ENCODE measurements at regions not wholly inside any gene's neighbourhood (a gene's known extent, or its start where the extent isn't known, plus 50 kb on each side); places are given as distances from the start of the nearest gene placed in this dataset.
"Not testable (repeated sequence)": the region's sequence is repeated elsewhere in the genome, so short reads cannot be mapped to it uniquely, and the experiment has no call there.

DNA sequence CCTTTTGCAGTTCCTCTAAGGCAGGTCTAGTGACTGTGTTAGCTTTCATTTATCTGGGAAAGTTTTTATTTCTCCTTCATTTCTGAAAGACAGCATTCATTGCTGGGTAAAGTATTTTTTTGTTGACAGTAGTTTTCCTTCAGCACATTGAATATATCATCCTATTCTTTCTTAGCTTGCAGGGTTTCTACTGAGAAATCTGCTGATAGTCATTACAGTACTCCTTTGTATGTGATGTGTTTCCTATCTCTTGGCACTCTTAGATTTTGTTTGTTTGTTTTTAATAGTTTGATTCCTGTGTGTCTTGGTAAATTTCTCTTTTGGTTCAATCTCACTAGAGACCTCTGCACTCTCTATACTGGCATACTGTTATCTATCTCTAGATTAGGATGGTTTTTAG, 1667.9 kb downstream of the SLITRK1 start:
- no peak for DNase-seq (ENCODE audit: low read depth, low spot score)

DNA sequence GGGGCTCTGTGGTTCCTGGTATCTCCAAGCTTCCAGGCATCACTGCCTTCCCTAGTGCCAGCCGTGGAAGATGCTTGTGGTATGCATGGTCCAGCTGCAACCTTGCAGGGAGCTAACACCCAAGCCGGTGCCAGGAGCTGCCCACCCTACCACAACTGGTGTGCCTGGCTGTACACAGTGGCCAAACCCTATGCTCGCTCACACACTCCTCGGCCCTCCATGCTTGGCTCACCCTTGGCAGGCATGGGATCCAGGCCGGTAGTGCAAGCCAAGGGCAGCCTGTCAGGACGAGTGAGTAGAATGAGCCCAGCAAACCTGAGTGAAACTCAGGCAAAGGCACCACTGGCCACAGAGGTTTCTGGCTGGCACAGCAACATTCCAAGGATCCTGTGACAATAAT, 1676.0 kb downstream of the SLITRK1 start:
- DNase-seq (ENCODE audit: low read depth, low spot score): no peak

DNA sequence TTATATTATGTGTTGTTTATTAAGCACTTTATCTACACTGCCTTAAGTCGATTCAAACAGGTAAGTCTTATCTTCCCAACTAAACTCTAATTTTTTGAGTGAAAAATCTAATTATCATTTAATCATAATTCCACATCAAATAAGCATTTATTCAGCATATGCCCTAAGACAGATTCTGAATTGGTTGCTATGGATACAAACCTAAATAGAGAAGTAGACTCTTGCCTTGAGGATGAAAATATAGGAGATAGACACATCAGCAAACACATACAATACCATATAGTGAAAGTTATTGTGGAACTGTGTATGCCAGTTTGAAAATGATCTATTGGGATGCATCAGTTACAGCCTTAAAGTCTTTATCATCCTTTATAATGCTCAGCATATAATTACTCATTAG, 1679.9 kb downstream of the SLITRK1 start:
- no peak for DNase-seq (ENCODE audit: low read depth, low spot score)

DNA sequence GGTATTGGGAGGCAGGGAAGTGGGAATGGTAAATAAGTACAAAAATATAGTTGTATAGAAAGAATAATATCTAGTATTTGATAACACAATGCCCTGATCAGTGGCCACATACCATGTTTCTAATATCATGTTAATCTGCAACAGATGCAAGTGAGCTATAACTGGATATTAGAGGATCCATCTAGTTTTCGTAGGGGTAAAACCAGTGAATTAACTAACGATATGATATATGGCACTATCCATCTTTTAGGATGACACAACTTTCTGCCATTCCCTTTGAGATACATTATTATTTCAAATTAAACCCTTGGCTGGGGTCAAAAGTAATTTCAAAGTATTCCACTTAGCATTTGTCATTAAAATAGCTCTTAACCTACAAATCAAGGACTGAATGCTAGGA, 1686.2 kb downstream of the SLITRK1 start:
- no peak for DNase-seq (ENCODE audit: low read depth, low spot score)

DNA sequence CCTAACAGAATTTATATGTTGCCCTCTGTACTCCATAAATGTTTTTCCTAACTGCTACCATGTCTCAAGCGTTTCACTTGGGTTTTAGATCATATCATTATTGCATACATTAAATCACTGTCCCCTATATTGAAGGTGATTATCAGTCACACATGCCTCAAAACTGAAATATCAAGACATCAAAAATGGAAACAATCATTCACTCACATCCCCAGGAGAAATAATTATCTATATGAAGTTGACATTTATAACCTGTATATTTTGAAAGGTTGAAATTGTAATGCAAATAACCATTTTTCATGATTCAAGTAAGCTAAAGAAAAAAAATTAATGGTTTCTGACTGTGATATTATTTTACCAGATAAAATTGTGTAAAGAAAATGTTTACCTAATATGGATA, 1695.0 kb downstream of the SLITRK1 start:
- no peak for DNase-seq (ENCODE audit: low read depth, low spot score)

DNA sequence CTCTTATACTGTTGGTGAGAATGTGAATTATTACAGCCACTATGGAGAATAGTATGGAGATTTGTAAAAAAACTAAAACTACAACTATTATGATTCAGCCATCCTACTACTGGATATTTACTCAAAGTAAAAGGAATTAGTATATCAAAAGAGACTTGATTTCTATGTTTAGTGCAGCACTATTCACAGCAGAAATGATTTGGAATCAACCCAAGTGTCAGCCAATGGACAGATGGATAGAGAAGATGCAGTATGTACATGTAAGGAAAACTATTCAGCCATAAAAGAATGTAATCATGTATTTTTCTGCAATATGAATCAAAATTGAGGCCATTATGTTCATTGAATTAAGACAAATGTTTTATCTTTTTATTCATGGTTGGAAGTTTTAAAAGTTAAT, 1705.5 kb downstream of the SLITRK1 start:
- no peak for DNase-seq (ENCODE audit: low read depth, low spot score)

DNA sequence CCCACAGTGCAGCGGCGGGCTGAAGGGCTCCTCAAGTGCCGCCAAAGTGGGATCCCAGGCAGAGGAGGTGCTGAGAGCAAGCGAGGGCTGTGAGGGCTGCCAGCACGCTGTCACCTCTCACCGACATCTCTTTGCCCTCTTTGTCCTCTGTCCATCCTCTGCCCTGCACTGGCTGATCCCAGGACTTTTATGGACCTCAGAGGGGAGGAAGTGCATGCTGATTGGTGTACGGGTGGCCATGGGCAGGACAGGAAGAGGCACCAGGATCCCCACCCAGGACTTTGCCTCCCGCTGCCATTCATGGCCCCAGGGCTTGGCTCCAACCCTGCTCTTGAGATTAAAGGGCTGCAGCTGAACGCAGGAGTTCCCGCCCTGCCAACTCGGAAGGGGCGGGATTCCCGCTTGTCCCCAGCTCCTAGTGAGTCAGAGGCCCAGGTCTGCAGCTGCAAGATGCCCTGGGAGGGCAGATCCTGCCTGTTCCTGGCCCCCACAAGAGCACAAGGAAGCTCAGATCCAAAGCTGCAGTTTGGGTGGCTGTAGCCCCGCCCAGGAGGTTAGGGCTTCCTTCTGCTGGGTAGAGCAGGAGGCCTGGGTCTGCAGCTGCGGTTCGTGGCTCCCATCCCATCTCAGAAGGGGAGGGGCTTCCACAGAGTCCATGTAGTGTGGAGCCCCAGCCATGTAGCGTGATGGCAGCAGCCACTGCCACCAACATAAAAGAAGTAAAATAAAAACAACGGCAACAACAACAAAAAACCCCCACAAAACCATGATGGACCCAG, 1716.7 kb downstream of the SLITRK1 start:
- no peak for DNase-seq (ENCODE audit: low read depth, low spot score)

DNA sequence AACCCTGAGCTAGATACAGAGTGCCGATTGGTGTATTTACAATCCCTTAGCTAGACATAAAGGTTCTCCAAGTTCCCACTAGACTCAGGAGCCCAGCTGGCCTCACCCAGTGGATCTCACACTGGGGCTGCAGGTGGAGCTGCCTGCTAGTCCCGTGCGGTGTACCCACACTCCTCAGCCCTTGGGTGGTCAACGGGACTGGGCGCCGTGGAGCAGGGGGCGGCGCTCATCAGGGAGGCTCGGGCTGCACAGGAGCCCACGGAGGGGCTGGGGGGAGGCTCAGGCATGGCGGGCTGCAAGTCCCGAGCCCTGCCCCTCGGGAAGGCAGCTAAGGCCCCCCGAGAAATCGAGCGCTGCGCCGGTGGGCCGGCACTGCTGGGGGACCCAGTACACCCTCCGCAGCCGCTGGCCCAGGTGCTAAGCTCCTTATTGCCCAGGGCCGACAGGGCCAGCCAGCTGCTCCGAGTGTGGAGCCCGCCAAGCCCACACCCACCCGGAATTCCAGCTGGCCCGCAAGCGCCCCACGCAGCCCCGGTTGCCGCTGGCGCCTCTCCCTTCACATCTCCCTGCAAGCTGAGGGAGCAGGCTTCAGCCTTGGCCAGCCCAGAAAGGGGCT, 1717.4 kb downstream of the SLITRK1 start:
- not testable (repeated sequence) for DNase-seq (ENCODE audit: low read depth, low spot score)

DNA sequence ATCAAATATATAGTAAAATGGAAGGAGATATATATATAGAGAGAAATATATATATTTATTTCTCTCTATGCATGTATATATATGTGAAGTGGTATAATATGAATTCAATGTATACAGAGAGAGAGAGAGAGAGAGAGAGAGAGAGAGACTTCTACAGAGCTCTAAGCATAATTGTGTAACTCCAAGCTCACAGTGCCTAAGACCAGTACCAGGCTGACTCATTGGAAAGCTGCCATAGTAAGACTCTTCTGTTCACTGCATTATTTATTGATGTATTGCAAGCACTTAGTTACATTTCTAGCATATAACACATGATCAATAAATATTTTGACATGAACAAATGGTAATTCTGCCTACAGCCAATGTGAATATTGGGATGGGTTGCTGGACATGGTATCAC, 1734.7 kb downstream of the SLITRK1 start:
- no peak for DNase-seq (ENCODE audit: low read depth, low spot score)

DNA sequence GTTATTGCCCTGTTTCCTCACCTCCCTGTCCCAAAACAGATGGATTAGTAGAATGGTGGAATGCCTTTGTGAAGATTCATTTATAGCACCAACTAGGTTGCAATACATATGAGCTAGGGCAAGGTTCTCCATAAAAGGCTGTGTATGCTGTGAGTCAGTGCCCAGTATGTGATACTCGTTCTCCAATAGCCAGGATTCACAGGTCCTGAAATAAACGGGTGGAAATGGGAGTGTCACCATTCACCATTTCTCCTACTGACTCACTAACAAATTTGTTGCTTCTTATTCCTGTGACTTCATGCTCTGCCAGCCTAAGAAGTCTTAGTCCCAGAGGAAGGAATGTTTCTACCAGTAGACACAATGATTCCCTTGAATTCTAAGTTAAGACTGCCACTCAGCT, 1745.4 kb downstream of the SLITRK1 start:
- DNase-seq (ENCODE audit: low read depth, low spot score): no peak

DNA sequence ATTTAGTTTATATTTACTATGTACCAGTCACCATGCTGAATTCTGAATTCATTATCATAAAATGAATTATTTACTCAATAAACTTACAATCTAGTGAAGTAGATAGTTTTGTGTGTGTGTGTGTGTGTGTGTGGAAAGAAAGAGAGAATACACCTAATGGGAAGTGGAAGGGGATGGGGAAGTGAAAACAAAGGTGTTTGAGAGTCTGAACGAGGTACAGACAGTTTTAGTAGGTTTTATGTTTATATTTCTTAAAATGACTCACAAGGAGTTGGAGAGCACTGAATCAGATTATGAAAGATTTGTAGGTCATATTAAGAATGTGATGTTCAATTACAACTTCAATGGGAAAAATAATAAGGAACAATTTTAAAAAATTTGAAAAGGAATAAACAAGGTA, 1753.0 kb downstream of the SLITRK1 start:
- DNase-seq (ENCODE audit: low read depth, low spot score): no peak

DNA sequence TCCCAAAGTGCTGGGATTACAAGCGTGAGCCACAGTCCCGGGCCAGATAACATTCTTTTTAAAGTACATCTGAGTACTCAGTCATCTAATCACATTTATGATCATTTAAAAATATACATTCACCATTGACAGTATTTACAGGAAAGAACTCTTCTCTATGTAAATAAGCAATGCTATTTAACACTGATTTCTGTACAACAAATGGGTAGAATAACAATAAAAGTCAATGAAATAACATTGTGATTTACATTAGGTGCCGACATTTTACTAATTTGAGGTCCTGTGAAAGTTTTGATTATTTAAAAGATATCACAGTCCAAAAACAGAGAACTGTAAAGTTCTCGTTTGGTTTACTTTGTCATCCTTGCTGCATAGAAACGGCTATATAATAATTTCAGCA, 1763.7 kb downstream of the SLITRK1 start:
- no peak for DNase-seq (ENCODE audit: low read depth, low spot score)

DNA sequence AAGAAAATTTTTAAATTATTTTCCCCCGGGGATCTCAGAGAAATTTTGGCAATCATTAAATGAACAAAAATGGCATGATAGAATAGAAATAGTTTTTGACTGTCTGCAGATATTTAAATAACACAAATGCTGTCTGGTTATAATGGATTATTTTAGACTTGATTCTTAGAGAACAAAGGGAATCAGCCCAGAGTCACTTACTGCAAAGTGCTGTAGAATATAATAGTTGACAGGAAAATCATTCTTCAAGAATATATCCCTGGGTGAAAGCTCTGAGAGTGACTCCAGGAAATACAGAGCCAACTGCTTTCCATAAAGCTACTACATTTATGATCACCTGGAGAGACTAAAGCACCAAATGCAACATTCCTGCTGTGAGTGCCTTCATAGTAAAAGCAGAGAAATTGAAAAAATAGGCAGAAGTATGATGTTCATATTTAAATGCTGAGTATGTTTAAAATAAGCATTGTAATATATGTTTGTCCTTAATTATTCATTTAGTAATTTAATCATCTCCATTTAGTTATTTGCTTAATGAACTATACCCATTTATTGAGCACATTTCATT, 1765.8 kb downstream of the SLITRK1 start:
- DNase-seq (ENCODE audit: low read depth, low spot score): no peak

DNA sequence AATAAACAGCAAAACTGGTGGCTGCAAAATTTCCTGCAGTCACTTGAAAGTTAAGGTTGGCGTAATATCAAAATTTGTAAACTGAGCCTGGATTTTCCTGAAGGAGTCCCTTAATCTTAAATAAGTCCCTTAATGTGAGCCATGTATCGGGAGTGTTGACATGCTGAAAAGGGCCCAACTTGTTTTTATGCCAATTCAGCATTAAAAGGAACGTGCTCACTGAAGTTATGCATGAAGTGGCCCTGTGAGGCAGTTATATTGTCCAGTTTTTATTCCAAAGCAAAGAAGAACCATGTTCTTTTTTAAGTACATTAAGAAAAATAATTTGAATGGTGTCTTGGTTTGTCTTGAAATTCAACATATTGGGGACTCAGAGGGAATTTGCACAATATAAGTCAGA, 1766.9 kb downstream of the SLITRK1 start:
- no peak for DNase-seq (ENCODE audit: low read depth, low spot score)

DNA sequence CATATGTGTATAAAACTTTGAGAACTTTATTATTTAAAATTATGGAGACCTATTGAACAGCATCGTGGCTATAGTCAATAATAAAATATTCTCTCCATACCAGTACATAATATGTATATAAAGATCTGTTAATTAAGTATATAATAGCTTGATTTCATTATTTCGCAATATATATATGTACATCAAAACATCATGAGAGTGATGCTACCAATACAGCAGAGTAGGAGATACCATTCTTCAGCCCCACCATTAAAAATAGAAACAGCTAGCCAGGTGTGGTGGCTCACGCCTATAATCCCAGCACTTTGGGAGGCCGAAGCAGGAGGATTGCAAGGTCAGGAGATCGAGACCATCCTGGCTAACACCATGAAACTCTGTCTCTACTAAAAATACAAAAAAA, 1755.3 kb upstream of the SPRY2 start:
- no peak for DNase-seq (ENCODE audit: low read depth, low spot score)

DNA sequence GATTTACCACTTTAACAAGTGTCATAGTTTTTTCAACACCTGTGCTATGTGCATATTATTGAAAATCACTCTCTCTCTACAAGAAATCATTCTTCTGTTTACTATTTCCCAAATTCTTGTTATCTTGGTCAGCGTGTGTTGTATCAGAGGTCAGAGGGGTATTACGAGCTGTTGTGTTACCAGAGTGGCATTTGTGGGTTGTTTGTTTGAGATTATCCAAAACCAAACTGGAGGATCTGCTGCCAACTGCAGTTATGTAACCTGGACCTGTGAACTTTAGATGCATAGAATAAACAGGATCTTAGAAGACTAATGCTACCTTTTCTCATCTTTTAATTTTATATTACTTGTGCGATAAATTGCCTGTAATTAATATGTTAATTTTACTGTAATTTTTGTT, 1751.4 kb upstream of the SPRY2 start:
- DNase-seq (ENCODE audit: low read depth, low spot score): no peak

DNA sequence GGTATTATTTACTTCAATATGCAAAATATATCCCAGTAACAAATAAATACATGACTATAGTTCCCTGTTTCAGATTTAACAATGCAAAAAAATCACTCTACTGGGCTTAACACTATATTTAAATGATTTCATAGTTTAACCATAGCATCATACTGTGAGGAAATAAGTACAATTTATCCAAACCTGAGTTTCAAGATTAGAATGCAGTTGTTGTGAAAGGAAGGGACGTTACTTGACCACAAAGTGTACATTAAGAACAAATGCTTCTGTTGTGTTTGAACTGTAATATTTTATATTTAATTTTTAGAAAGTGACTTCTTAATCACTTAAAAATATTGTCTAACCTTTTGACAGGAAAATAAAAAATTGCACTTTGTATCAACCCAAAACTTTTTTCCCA, 1747.9 kb upstream of the SPRY2 start:
- no peak for DNase-seq (ENCODE audit: low read depth, low spot score)

DNA sequence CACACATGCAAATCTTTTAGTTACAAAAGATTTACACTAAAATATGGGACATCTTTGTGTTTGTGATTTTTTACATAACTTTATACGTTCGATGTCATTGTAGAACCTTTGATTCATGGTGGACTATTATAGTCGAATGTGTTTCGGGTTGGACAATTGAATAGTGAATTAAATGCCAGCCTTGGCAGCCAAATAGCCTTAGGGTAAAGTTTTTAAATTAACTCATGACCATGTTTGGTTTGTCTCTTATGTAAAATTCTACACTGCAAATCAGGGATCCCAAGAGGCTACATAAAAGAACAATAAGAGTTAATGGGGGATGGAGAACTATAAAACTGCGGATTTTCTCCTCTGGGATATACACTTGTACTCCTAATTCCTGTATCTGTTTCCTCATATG, 1735.6 kb upstream of the SPRY2 start:
- no peak for DNase-seq (ENCODE audit: low read depth, low spot score)

DNA sequence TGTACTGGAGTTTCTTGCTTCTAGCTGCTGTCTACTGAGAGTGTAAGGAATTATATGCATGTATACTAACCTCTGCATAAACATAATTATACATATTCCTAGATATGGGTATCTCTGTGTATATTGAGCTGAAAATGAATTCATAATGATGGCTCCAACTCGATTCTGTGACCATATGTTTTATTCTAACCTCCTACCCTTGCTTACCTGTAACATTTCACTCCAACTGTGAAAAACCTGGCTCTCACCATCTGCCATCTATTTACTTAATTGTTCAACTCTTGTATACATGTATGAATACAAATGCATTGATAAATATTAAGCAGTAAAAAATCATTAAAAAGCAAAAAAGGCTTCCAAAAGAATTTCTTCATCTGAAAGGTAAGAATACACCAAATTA, 1729.5 kb upstream of the SPRY2 start:
- DNase-seq (ENCODE audit: low read depth, low spot score): no peak

DNA sequence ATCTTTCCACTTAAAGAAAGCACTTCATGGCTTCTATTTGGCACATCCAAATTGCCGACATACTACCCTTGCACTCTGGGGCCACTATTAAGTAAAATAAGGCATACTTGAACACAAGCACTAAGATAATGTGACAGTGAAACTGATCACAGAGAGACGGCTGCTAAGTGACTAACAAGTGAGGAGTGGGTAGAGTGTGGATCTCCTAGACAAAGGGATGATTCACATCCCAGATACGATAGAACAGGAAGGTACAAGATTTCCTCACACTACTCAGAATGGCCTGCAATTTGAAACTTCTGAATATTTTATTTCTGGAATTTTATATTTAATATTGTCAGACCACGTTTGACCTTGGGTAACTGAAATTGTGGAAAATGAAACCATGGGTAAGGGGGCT, 1721.8 kb upstream of the SPRY2 start:
- DNase-seq (ENCODE audit: low read depth, low spot score): no peak

DNA sequence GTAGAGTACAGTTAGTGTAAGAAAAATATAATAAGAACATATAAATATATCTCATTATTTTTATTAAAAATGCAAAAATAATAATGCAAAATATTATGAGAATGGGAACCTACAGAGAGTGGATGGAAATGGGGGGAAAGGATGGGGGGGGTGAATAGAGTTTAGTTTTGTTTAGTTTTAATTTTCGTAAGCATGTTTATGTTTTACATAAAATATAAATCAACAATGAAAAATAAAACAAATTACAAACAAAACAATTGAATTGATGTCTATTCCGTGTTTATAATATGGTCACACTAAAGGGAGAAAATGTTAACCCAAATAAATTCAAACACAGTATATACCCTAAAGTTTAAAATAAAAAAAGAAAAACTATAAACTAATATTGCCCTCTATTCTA, 1717.4 kb upstream of the SPRY2 start:
- no peak for DNase-seq (ENCODE audit: low read depth, low spot score)

DNA sequence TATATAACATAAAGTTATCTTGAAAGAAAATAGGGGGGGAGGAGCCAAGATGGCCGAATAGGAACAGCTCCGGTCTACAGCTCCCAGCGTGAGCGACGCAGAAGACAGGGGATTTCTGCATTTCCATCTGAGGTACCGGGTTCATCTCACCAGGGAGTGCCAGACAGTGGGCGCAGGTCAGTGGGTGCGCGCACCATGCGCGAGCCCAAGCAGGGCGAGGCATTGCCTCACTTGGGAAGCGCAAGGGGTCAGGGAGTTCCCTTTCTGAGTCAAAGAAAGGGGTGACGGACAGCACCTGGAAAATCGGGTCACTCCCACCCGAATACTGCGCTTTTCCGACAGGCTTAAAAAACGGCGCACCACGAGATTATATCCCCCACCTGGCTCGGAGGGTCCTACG, 1704.4 kb upstream of the SPRY2 start:
- not testable (repeated sequence) for DNase-seq (ENCODE audit: low read depth, low spot score)

DNA sequence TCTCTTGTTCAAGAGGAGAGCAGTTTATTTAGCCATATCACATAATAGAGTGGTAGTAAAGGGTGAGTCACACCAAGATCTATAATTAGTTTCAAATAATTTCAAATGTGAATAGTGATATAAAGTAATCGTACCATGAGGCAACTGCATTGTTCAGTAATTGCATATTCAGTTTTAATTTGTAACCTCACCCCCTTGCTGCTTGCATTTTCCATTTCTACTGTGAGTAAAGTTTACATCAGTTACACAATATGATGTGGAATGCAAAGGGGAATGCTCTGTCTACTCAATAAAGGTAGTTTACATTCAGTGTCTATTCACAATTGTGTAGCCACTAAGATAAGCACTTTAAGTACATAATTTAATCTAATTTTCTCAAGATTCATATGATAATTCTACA, 1695.7 kb upstream of the SPRY2 start:
- no peak for DNase-seq (ENCODE audit: low read depth, low spot score)

All from iPS DF 19.7 (cell line).